ENCODE measurements at regions not wholly inside any gene's neighbourhood (a gene's known extent, or its start where the extent isn't known, plus 50 kb on each side); places are given as distances from the start of the nearest gene placed in this dataset.

DNA sequence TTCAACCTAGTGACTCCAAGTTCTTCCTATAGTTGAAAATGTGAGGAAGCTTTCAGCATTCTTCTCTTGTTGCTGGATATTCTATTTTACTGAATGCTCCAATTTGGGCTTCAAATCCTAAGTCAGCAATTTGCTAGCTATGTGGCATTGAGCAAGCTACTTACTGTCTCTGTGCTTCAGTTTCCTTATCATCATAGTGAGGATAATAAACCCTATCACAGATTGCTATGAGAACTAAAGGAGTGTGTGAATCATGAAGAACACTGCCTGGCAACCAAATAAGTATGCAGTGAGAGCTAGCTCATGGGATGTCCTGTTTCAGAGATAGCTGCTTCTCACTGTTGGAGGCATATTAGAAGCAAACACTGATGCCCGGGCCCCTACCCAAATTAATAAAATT, 163.8 kb upstream of the CDIN1 start:
- TF ChIP-seq POLR2A (IDR thresholded peaks at IDR 0.05), result no peak
- TF ChIP-seq, protein P1, sequence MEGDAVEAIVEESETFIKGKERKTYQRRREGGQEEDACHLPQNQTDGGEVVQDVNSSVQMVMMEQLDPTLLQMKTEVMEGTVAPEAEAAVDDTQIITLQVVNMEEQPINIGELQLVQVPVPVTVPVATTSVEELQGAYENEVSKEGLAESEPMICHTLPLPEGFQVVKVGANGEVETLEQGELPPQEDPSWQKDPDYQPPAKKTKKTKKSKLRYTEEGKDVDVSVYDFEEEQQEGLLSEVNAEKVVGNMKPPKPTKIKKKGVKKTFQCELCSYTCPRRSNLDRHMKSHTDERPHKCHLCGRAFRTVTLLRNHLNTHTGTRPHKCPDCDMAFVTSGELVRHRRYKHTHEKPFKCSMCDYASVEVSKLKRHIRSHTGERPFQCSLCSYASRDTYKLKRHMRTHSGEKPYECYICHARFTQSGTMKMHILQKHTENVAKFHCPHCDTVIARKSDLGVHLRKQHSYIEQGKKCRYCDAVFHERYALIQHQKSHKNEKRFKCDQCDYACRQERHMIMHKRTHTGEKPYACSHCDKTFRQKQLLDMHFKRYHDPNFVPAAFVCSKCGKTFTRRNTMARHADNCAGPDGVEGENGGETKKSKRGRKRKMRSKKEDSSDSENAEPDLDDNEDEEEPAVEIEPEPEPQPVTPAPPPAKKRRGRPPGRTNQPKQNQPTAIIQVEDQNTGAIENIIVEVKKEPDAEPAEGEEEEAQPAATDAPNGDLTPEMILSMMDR (IDR thresholded peaks at IDR 0.05), result no peak
- TF ChIP-seq POLR2AphosphoS5 (IDR thresholded peaks at IDR 0.05), result no peak

Measured in prostate gland (tissue), 2 donors.